ENCODE measurements at regions not wholly inside any gene's neighbourhood (a gene's known extent, or its start where the extent isn't known, plus 50 kb on each side); places are given as distances from the start of the nearest gene placed in this dataset.

- TF ChIP-seq CTCF (IDR thresholded peaks at IDR 0.05 in 4 of 5, conservative IDR thresholded peaks at IDR 0.05 in 1 of 5) (no peak), POLR2A (IDR thresholded peaks at IDR 0.05) (no peak)
These were observed 494.9 kb downstream of the RERGL start for GRCh38 chr12:17595111-17595510.
